HepG2 (cell line): ENCODE measurements at regions not wholly inside any gene's neighbourhood (a gene's known extent, or its start where the extent isn't known, plus 50 kb on each side); places are given as distances from the start of the nearest gene placed in this dataset.

Experiments used
- CTCF ChIP-seq: sonication (generic); formaldehyde crosslinking; IDR thresholded peaks from 2 replicates; pipeline ENCODE4 v1.5.0; 2020; ENCODE audit warnings: mild to moderate bottlenecking, missing genetic modification reagents, moderate library complexity
- EED ChIP-seq: sonication (generic); formaldehyde crosslinking; IDR thresholded peaks from 2 replicates; pipeline ENCODE4 v1.5.0; 2020; ENCODE audit warnings: mild to moderate bottlenecking, missing genetic modification reagents
- YY1 ChIP-seq: IDR thresholded peaks from 2 replicates; pipeline ENCODE4 v1.6.1; 2011; ENCODE audit warnings: low read length, low read depth, moderate library complexity, mild to moderate bottlenecking; ENCODE audit not compliant: insufficient read depth, insufficient replicate concordance
- ZBTB26 ChIP-seq: IDR thresholded peaks from 2 replicates; pipeline ENCODE4 v1.6.1; 2016; ENCODE audit warnings: missing compliant biosample characterization, missing genetic modification reagents, borderline replicate concordance
- ZSCAN20 ChIP-seq: sonication (generic); formaldehyde crosslinking; IDR thresholded peaks from 2 replicates; pipeline ENCODE4 v1.4.0; 2020; ENCODE audit warnings: missing genetic modification reagents, mild to moderate bottlenecking, borderline replicate concordance

- TF ChIP-seq CTCF (CRISPR knock-in tag): no peak
- TF ChIP-seq YY1: no peak
- no peak for TF ChIP-seq ZSCAN20 (CRISPR knock-in tag)
- no peak for TF ChIP-seq EED (CRISPR knock-in tag)
- TF ChIP-seq ZBTB26 (CRISPR knock-in tag): no peak
Measured at GRCh38 chr20:57790176-57790575, 80.4 kb upstream of the PMEPA1 start.
